Upper lobe of left lung (tissue), 4 donors: ENCODE measurements at regions not wholly inside any gene's neighbourhood (a gene's known extent, or its start where the extent isn't known, plus 50 kb on each side); places are given as distances from the start of the nearest gene placed in this dataset.

Source experiments
- CTCF ChIP-seq, 6 experiments: fragments of 450-650 bp in 4 of 6; fragments of 200-600 bp in 2 of 6; sonication (generic) in 2 of 6; IDR thresholded peaks; one replicate each; pipeline ENCODE4 v1.5.1; 2016 to 2019; ENCODE audit warnings: antibody characterized with exemption in 6 of 6
- EP300 ChIP-seq, 4 donors: sonication (generic); formaldehyde crosslinking; IDR thresholded peaks; one replicate each; pipeline ENCODE4 v1.5.1; 2017; ENCODE audit warnings: antibody characterized with exemption in 4 of 4, control low read depth in 2 of 4
- POLR2A ChIP-seq, 4 donors: fragments of 450-650 bp; IDR thresholded peaks; one replicate each; pipeline ENCODE4 v1.5.1; 2016 to 2017; ENCODE audit warnings: antibody characterized with exemption in 4 of 4, mild to moderate bottlenecking in 2 of 4
- POLR2AphosphoS5 ChIP-seq, 2 donors: sonication (generic); formaldehyde crosslinking; IDR thresholded peaks; one replicate each; pipeline ENCODE4 v1.5.1; 2017; ENCODE audit warnings: antibody characterized with exemption in 2 of 2

- TF ChIP-seq CTCF (IDR thresholded peaks at IDR 0.05): no peak
- TF ChIP-seq POLR2A (IDR thresholded peaks at IDR 0.05): no peak
- no peak for TF ChIP-seq EP300 (IDR thresholded peaks at IDR 0.05)
- TF ChIP-seq POLR2AphosphoS5 (IDR thresholded peaks at IDR 0.05): no peak
Observed at GRCh38 chr4:98816386-98816785, 112.5 kb downstream of the EIF4E start.
